ENCODE measurements at regions not wholly inside any gene's neighbourhood (a gene's known extent, or its start where the extent isn't known, plus 50 kb on each side); places are given as distances from the start of the nearest gene placed in this dataset.

- no TSS peak for BruUV-seq (replicated peaks)
- no peaks in the 10 kb centered on the region for H3K36me3 ChIP-seq (ENCODE audit: insufficient read depth, low read length)
- H3K9me3 ChIP-seq (ENCODE audit: low read length) = no peaks in the 10 kb centered on the region
- H3K4me2 ChIP-seq (ENCODE audit: low read length) = no peak overlapping the region
- CTCF ChIA-PET (ENCODE audit: unreplicated experiment) = no interaction called here
- no peaks in the 10 kb centered on the region for H3K9me2 ChIP-seq (ENCODE audit: insufficient read depth, low read length)
- TF ChIP-seq, protein P1, sequence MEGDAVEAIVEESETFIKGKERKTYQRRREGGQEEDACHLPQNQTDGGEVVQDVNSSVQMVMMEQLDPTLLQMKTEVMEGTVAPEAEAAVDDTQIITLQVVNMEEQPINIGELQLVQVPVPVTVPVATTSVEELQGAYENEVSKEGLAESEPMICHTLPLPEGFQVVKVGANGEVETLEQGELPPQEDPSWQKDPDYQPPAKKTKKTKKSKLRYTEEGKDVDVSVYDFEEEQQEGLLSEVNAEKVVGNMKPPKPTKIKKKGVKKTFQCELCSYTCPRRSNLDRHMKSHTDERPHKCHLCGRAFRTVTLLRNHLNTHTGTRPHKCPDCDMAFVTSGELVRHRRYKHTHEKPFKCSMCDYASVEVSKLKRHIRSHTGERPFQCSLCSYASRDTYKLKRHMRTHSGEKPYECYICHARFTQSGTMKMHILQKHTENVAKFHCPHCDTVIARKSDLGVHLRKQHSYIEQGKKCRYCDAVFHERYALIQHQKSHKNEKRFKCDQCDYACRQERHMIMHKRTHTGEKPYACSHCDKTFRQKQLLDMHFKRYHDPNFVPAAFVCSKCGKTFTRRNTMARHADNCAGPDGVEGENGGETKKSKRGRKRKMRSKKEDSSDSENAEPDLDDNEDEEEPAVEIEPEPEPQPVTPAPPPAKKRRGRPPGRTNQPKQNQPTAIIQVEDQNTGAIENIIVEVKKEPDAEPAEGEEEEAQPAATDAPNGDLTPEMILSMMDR (conservative IDR thresholded peaks at IDR 0.05; ENCODE audit: low read length) = no peak
- TF ChIP-seq EZH2phosphoT487 (IDR thresholded peaks at IDR 0.05; ENCODE audit: borderline replicate concordance, low read depth, low read length) = no peak
- no peak overlapping the region for H3K27ac ChIP-seq (ENCODE audit: low read depth, low read length, poor library complexity, severe bottlenecking)
- no peaks in the 10 kb centered on the region for H3K4me1 ChIP-seq (ENCODE audit: insufficient read depth, low read length, poor library complexity, severe bottlenecking)
- H4K20me1 ChIP-seq (ENCODE audit: insufficient read depth, low read length) = no peaks in the 10 kb centered on the region
- H3K4me3 ChIP-seq (ENCODE audit: low read depth, low read length, poor library complexity, severe bottlenecking) = no peak overlapping the region
- DNase-seq (ENCODE audit: low spot score) = no peak
- POLR2A ChIA-PET = interaction anchor here (0.7 kb wide), 1 partner anchor 436 kb away, joined by 3 read pairs; no protein-coding TSS in a partner anchor
- H3K79me2 ChIP-seq (ENCODE audit: insufficient read depth, low read depth, low read length) = no peaks in the 10 kb centered on the region
- intact Hi-C loops (cut with micrococcal nuclease; ENCODE audit: unreplicated experiment) = no loop called here
- no peak overlapping the region for H2AFZ ChIP-seq (ENCODE audit: low read length)
Observed at GRCh38 chr10:100670368-100670767, 75.0 kb upstream of the PAX2 start.

GRCh38 chr10:100670828-100671479, 74.4 kb upstream of the PAX2 start:
- BruUV-seq (replicated peaks) = no TSS peak
- no peaks in the 10 kb centered on the region for H3K36me3 ChIP-seq (ENCODE audit: insufficient read depth, low read length)
- H3K27ac ChIP-seq (ENCODE audit: low read depth, low read length, poor library complexity, severe bottlenecking) = no peak overlapping the region
- H3K79me2 ChIP-seq (ENCODE audit: insufficient read depth, low read depth, low read length) = no peaks in the 10 kb centered on the region
- H3K4me2 ChIP-seq (ENCODE audit: low read length) = no peak overlapping the region
- H3K4me1 ChIP-seq (ENCODE audit: insufficient read depth, low read length, poor library complexity, severe bottlenecking) = no peaks in the 10 kb centered on the region
- intact Hi-C loops (cut with micrococcal nuclease; ENCODE audit: unreplicated experiment) = loop anchor here (1.0 kb wide), 2 partner anchors 72 to 207 kb away; no protein-coding TSS in a partner anchor
- ChIA-PET CTCF (ENCODE audit: unreplicated experiment) (no interaction called here), POLR2A (interaction anchor here (0.7 kb wide), 1 partner anchor 435 kb away, joined by 3 read pairs; no protein-coding TSS in a partner anchor)
- TF ChIP-seq, protein P1 (conservative IDR thresholded peaks at IDR 0.05; ENCODE audit: low read length) = peak; percentile 85
- no peak for TF ChIP-seq EZH2phosphoT487 (IDR thresholded peaks at IDR 0.05; ENCODE audit: borderline replicate concordance, low read depth, low read length)
- H3K4me3 ChIP-seq (ENCODE audit: low read depth, low read length, poor library complexity, severe bottlenecking) = no peak overlapping the region
- H3K9me3 ChIP-seq (ENCODE audit: low read length) = no peaks in the 10 kb centered on the region
- DNase-seq (ENCODE audit: low spot score) = peak; percentile 47
- H3K9me2 ChIP-seq (ENCODE audit: insufficient read depth, low read length) = no peaks in the 10 kb centered on the region
- no peak overlapping the region for H2AFZ ChIP-seq (ENCODE audit: low read length)
- no peaks in the 10 kb centered on the region for H4K20me1 ChIP-seq (ENCODE audit: insufficient read depth, low read length)

- Histone ChIP-seq H3K4me3 (ENCODE audit: low read depth, low read length, poor library complexity, severe bottlenecking) (no peak overlapping the region), H3K9me2 (ENCODE audit: insufficient read depth, low read length) (no peaks in the 10 kb centered on the region), H3K4me2 (ENCODE audit: low read length) (no peak overlapping the region), H3K36me3 (ENCODE audit: insufficient read depth, low read length) (no peaks in the 10 kb centered on the region), H4K20me1 (ENCODE audit: insufficient read depth, low read length) (no peaks in the 10 kb centered on the region), H3K27ac (ENCODE audit: low read depth, low read length, poor library complexity, severe bottlenecking) (no peak overlapping the region), H3K79me2 (ENCODE audit: insufficient read depth, low read depth, low read length) (no peaks in the 10 kb centered on the region), H3K4me1 (ENCODE audit: insufficient read depth, low read length, poor library complexity, severe bottlenecking) (no peaks in the 10 kb centered on the region), H3K9me3 (ENCODE audit: low read length) (no peaks in the 10 kb centered on the region), H2AFZ (ENCODE audit: low read length) (no peak overlapping the region)
- ChIA-PET CTCF (ENCODE audit: unreplicated experiment) (no interaction called here), POLR2A (no interaction called here)
- intact Hi-C loops (cut with micrococcal nuclease; ENCODE audit: unreplicated experiment) = no loop called here
- DNase-seq (ENCODE audit: low spot score) = no peak
- TF ChIP-seq, protein P1 (conservative IDR thresholded peaks at IDR 0.05; ENCODE audit: low read length) = no peak
- TF ChIP-seq EZH2phosphoT487 (IDR thresholded peaks at IDR 0.05; ENCODE audit: borderline replicate concordance, low read depth, low read length) = no peak
- BruUV-seq (replicated peaks) = no TSS peak
Observed at GRCh38 chr10:100672199-100672598, 73.2 kb upstream of the PAX2 start.

All from OCI-LY7 (cell line).